IPS-18c (cell line): ENCODE measurements at regions not wholly inside any gene's neighbourhood (a gene's known extent, or its start where the extent isn't known, plus 50 kb on each side); places are given as distances from the start of the nearest gene placed in this dataset.

ENCODE experiments used
- H3K4me3 ChIP-seq: 2 replicates; pipeline ENCODE4 v1.7.0; 2013; ENCODE audit warnings: low read depth, mild to moderate bottlenecking, low read length, moderate library complexity; ENCODE audit not compliant: insufficient read depth
- H3K9me3 ChIP-seq: one replicate; pipeline ENCODE4 v1.6.1; 2013; ENCODE audit warnings: mild to moderate bottlenecking, low read length, moderate library complexity; ENCODE audit not compliant: control insufficient read depth, insufficient read depth

DNA sequence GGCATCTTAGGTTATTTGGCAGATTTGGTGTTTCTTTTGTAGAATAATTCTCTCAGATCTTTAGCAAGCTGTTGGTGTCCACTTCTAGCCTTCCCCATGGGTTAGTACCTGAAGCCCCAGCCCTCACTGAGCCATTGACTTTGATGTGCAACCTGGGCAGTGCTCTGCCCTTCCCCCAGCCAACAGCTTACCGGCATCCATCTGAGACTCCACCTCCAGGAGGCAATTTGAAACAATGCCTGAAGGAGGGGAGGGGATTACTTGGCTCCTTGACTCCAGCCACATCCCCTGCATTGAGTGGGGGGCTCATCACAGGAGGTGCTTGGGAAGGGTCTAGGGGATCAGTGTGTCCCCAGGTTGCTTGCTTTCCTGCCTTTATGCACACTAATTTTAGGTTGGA, 114.8 kb downstream of the TRIM29 start:
- Histone ChIP-seq H3K9me3 (no peaks in the 10 kb centered on the region), H3K4me3 (no peak overlapping the region)

DNA sequence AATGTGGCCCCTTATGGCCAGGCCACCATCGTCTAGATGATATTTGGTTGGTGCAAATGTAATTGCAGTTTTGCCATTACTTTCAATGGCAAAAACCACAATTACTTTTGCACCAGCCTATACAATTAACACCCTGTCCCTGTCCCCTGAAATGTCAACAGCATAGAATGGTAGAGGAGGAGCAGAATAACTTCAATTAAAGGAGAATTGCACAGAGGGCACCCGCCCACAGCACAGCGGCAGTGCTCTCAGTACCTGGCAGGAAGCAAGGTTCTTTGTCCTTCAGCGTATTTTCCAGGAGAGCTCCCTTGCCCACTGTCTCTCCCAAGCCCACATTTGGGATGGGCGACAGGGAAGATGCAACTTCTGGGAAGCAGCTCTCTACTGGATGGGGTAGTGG, 115.3 kb downstream of the TRIM29 start:
- Histone ChIP-seq H3K9me3 (no peaks in the 10 kb centered on the region), H3K4me3 (no peak overlapping the region)

DNA sequence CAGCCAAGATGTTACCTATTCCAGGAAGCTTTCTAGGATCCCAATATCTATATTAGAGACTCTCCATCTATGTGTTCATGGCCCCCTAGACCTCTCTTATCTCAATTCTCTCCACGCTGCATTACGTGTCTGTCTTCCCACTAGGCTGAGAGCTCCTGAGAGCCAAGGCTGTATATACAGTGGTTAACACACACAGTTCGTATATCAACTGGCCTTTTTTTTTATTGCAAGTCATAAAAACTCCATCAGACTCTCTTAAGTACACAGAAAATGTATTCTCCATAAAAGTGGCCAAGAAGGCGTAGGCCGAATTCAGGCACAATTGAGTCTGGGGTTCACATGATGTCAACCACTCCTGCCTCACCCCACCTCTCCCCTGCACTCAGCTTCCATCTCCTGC, 115.9 kb downstream of the TRIM29 start:
- no peaks in the 10 kb centered on the region for H3K9me3 ChIP-seq
- H3K4me3 ChIP-seq: no peak overlapping the region

- Histone ChIP-seq H3K4me3 (no peak overlapping the region), H3K9me3 (no peaks in the 10 kb centered on the region)
These were observed 116.4 kb downstream of the TRIM29 start for GRCh38 chr11:120021391-120021953.

GRCh38 chr11:120020981-120021380, 116.9 kb downstream of the TRIM29 start:
- no peak overlapping the region for H3K4me3 ChIP-seq
- no peaks in the 10 kb centered on the region for H3K9me3 ChIP-seq

DNA sequence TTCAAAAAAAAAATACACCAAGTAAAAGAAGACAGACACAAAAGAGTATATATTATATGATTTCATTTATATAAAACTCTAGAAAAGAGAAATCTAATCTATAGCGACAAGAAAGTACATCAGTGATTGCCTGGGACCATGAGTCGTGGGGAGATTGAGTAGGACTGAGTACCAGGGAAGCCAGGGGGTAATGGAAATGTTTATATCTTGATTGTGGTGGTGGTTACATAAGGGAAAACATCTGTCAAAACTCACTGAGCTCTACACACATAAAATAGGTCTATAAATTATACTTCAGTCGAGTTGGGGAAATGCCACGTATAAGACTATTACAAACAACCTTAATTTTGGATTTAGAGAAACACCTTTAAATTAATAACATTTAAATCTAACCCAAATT, 117.4 kb downstream of the TRIM29 start:
- no peak overlapping the region for H3K4me3 ChIP-seq
- H3K9me3 ChIP-seq: no peaks in the 10 kb centered on the region

GRCh38 chr11:120019191-120019590, 118.7 kb downstream of the TRIM29 start:
- Histone ChIP-seq H3K4me3 (no peak overlapping the region), H3K9me3 (no peaks in the 10 kb centered on the region)

- Histone ChIP-seq H3K9me3 (peaks cover 2% of the 10 kb centered on the region), H3K4me3 (no peak overlapping the region)
These were observed 120.2 kb downstream of the TRIM29 start for GRCh38 chr11:120017582-120018150.

DNA sequence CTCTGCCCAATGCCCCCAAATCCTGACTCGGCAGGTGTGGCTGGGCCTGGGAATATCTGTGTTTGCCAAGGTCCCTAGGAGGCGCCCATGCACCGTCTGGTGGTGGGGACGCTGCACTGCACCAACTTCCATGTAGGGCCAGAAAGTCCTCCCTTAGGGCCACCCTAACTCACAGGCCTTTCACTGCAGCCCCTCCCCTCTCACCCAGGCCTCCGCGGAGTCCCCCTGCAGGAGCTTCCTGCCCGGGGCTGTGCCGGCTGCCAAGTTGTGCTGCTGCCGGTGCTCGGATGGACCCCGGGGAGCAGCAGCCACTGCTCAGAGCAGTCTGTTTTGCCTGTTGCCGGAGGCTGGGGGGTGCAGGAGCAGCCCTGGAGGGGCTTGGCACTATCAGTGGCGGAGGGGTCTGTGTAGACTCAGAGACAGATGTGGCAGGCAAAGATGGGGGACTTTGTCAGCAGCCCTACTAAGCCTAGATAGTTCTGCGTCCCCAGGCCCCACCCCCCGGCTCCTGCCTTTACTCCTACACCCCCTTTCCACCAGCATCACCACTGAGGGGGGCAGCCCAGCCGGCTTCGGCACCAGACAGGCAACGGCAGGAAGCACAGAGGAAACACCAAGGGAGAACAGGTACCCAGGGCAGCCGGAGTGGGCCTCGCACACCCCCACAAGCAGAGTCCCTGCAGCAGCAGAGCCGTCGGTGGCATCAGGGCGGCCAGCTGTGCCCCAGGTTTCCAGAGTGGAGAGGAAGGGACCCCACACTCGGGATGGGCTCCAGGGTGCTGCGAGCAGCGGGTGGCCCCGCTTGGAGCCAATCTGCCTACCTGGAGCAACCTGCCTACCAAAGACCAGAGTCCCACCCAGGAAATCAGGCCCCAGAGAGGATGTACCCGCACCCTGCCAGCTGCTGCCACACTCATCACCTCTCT, 124.3 kb downstream of the TRIM29 start:
- peaks cover 2% of the 10 kb centered on the region for H3K9me3 ChIP-seq
- no peak overlapping the region for H3K4me3 ChIP-seq

- Histone ChIP-seq H3K4me3 (no peak overlapping the region), H3K9me3 (peaks cover 2% of the 10 kb centered on the region)
These were observed 125.7 kb downstream of the TRIM29 start for GRCh38 chr11:120012245-120012644.

DNA sequence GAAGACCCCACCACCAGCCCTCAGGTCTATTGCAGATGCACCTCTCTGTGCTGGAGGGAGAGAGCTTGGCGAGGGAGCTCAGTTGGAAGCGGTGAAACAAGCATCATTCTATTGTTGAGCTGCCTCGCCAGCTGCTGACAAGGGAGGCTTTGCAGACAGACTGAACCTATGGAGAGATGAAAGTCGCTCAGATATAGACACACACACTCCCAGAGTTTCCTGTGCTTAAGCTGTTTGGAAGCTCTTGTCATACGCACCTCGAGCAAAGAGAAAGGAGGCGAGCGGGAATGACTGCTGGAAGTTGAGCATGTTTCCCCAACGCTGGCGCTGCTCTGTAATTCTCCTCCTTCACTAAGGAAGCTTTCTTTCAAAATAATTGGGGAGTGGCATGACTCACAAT, 126.1 kb downstream of the TRIM29 start:
- no peak overlapping the region for H3K4me3 ChIP-seq
- peaks cover 2% of the 10 kb centered on the region for H3K9me3 ChIP-seq

- Histone ChIP-seq H3K4me3 (no peak overlapping the region), H3K9me3 (peaks cover 2% of the 10 kb centered on the region)
These were observed 127.1 kb downstream of the TRIM29 start for GRCh38 chr11:120010775-120011174.

DNA sequence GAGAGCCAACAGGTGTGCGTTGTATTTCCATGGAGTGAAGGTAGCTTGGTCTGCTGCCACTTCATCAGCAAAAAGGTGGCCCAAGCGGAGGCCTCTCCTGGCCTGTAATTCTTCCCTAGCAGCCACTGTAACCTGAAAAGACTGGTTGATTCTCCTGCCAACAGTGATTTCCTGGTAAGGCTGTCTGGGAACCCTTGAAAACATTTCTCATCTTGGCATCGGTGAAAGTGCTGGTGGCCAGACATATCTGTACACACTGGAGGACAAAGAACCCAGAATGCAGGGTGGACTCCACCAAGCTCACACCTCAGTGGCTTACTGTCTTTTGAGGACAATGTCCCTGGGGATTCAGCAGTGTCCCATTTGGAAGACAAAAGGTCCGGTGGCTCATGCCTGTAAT, 128.0 kb downstream of the TRIM29 start:
- Histone ChIP-seq H3K9me3 (peaks cover 2% of the 10 kb centered on the region), H3K4me3 (no peak overlapping the region)

- H3K4me3 ChIP-seq: no peak overlapping the region
- peaks cover 3% of the 10 kb centered on the region for H3K9me3 ChIP-seq
These were observed 130.8 kb downstream of the TRIM29 start for GRCh38 chr11:120007144-120007543.

DNA sequence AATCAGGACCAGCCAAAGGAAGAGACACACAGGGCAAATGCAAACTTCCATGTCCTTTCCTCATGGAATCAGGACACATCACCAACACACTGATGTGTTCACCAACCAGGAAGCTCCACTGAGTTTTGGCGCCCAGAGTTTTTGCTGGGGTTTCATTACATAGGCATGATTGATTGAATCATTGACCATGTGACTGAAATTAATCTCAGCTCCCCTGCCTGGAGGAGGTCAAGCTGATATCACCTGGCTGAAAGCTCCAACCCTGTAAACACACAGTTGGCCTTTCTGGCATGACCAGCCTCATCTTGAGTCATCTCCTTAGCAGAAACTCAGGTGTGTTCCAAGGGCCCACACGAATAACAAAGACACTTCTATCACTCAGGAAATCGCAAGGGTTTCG, 133.2 kb downstream of the TRIM29 start:
- H3K4me3 ChIP-seq: no peak overlapping the region
- peaks cover 3% of the 10 kb centered on the region for H3K9me3 ChIP-seq

GRCh38 chr11:120001178-120002090, 136.5 kb downstream of the TRIM29 start:
- Histone ChIP-seq H3K9me3 (peaks cover 3% of the 10 kb centered on the region), H3K4me3 (no peak overlapping the region)

DNA sequence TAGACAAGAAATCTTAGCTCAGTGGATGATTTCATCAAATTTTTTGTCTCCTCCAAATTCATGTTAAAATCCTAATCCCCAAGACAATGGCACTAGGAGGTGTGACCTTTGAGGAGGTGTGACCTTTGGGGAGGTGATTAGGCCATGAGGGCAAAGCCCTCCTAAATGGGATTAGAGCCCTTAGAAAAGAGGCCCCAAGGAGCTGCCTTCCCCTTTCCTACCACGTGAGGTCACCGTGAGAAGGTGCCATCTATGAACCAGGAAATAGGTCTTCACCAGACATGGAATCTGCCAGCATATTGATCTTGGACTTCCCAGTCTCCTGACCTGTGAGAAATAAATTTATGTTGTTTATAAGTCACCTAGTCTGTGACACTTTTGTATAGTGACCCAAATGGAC, 138.7 kb downstream of the TRIM29 start:
- Histone ChIP-seq H3K4me3 (no peak overlapping the region; the same call in 1 of the 2 replicates), H3K9me3 (no peaks in the 10 kb centered on the region)
